ENCODE measurements at regions not wholly inside any gene's neighbourhood (a gene's known extent, or its start where the extent isn't known, plus 50 kb on each side); places are given as distances from the start of the nearest gene placed in this dataset.

DNA sequence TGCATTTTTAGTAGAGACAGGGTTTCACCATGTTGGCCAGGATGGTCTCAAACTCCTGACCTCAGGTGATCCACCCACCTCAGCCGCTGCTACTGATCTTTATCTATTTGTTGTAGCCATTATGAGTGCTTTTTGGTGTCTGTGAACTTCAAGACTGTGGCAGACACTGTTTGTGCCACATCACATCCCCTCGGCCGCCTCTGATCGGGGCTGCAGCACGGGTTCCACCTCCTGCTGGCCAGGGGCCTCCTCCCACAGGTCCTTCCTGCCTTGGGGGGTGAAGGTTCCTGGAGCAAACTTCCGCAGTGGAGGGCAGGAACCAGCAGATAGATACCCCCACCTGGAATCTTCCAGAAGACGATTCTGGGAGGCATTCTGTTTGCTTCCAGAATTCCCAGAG lies 98.5 kb downstream of the C9orf50 start:
- Histone ChIP-seq H3K27ac (ENCODE audit: low read length) (no peak overlapping the region), H3K4me1 (ENCODE audit: control insufficient read depth, insufficient read depth, low read length) (peaks cover 10% of the 10 kb centered on the region), H3K9me3 (replicated peaks; ENCODE audit: control insufficient read depth, low read depth, low read length) (peaks cover 6% of the 10 kb centered on the region), H3K27me3 (ENCODE audit: control insufficient read depth, insufficient read depth, low read length) (no peaks in the 10 kb centered on the region), H3K4me3 (ENCODE audit: low read length) (no peak overlapping the region), H3K36me3 (ENCODE audit: control insufficient read depth, insufficient read depth, low read length) (no peaks in the 10 kb centered on the region)
- no CpG with 5 or more reads among the region's 7 CpGs for WGBS (ENCODE audit: insufficient coverage)
- no peak for DNase-seq

DNA sequence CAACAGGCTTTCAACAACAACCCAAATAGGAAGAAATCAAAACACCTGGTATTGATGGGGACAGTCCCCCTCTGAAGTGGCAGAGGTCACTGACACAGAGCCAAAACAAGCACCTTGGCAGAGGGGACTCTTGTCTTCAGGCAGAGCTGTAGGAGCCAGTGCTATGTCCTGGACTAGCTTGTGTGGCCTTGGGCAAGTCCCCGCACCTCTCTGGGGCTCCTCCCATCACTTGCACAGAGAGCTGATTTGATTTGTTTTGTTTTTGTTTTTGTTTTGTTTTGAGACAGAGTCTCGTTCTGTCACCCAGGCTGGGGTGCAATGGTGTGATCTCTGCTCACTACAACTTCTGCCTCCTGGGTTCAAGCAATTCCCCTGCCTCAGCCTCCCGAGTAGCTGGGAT lies 100.8 kb downstream of the C9orf50 start:
- no peaks in the 10 kb centered on the region for H3K36me3 ChIP-seq (ENCODE audit: control insufficient read depth, insufficient read depth, low read length)
- H3K9me3 ChIP-seq (replicated peaks; ENCODE audit: control insufficient read depth, low read depth, low read length), result peaks cover 4% of the 10 kb centered on the region
- no peak overlapping the region for H3K4me3 ChIP-seq (ENCODE audit: low read length)
- no peaks in the 10 kb centered on the region for H3K27me3 ChIP-seq (ENCODE audit: control insufficient read depth, insufficient read depth, low read length)
- DNase-seq, result no peak
- H3K4me1 ChIP-seq (ENCODE audit: control insufficient read depth, insufficient read depth, low read length), result peaks cover 3% of the 10 kb centered on the region
- no peak overlapping the region for H3K27ac ChIP-seq (ENCODE audit: low read length)
- no CpG with 5 or more reads among the region's 3 CpGs for WGBS (ENCODE audit: insufficient coverage)

DNA sequence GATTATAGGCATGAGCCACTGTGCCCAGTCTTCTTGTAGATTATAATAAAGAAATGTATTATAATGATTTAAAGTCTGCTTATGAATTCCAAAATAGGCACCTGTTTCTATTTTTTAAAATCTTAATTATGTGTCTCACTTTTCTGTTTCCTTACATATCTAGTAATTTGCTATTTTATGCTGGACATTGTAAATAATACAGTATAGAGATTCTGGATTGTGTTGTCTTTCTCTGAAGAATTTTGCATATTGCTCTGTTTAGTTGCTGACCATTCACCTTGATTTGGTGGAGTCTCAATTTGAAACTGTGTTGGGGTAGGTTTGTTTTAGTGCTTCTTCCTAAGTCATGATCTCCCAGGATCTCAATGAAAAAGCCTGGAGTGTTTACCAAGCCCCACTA lies 102.8 kb downstream of the C9orf50 start:
- Histone ChIP-seq H3K36me3 (ENCODE audit: control insufficient read depth, insufficient read depth, low read length) (no peaks in the 10 kb centered on the region), H3K27ac (ENCODE audit: low read length) (no peak overlapping the region), H3K9me3 (replicated peaks; ENCODE audit: control insufficient read depth, low read depth, low read length) (peaks cover 21% of the 10 kb centered on the region), H3K4me3 (ENCODE audit: low read length) (no peak overlapping the region), H3K4me1 (ENCODE audit: control insufficient read depth, insufficient read depth, low read length) (no peaks in the 10 kb centered on the region), H3K27me3 (ENCODE audit: control insufficient read depth, insufficient read depth, low read length) (no peaks in the 10 kb centered on the region)
- DNase-seq, result no peak

DNA sequence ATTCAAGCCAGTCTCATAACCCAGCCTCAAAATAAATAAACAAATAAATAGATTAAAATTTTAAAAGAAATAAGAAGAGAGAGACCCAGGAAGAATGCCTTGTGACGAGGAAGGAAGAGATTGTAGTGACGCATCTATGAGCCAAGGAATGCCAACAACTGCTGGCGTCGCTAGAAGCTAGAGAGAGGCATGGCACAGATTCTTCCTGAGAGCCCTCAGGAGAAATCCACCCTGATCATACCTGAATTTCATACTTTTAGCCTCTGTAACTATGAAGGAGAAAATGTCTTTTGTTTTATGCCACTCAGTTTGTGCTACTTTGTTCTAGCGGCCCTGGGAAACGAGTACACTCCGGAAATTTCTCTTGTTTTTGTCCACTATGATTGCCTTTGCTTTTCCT lies 103.9 kb downstream of the C9orf50 start:
- no peak for DNase-seq
- no peaks in the 10 kb centered on the region for H3K4me1 ChIP-seq (ENCODE audit: control insufficient read depth, insufficient read depth, low read length)
- H3K27me3 ChIP-seq (ENCODE audit: control insufficient read depth, insufficient read depth, low read length), result no peaks in the 10 kb centered on the region
- 79% methylated on average over 3 of the region's 7 CpGs for WGBS (ENCODE audit: insufficient coverage)
- H3K27ac ChIP-seq (ENCODE audit: low read length), result no peak overlapping the region
- no peak overlapping the region for H3K4me3 ChIP-seq (ENCODE audit: low read length)
- no peaks in the 10 kb centered on the region for H3K36me3 ChIP-seq (ENCODE audit: control insufficient read depth, insufficient read depth, low read length)
- peaks cover 21% of the 10 kb centered on the region for H3K9me3 ChIP-seq (replicated peaks; ENCODE audit: control insufficient read depth, low read depth, low read length)

DNA sequence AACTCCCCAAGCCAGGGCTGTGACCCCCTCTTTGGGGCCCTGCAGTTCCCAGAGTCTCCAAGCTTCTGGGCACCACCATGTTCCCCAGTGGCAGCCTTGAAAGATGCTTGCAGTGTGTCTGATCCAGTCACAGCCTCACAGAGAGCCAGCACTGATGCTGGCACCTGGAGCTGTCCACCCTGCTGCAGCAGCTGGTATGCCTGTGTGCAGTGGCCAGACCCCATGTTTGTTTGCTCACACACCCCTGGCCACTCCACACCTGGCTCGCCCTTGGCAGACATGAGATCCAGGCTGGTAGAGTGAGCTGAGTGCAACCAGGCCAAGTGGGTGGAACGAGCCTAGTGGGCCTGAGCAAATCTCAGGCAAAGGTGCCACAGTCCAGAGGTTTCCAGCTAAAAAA lies 106.0 kb downstream of the C9orf50 start:
- Histone ChIP-seq H3K27ac (ENCODE audit: low read length) (no peak overlapping the region), H3K27me3 (ENCODE audit: control insufficient read depth, insufficient read depth, low read length) (no peaks in the 10 kb centered on the region), H3K36me3 (ENCODE audit: control insufficient read depth, insufficient read depth, low read length) (no peaks in the 10 kb centered on the region), H3K4me3 (ENCODE audit: low read length) (no peak overlapping the region), H3K9me3 (replicated peaks; ENCODE audit: control insufficient read depth, low read depth, low read length) (peaks cover 21% of the 10 kb centered on the region), H3K4me1 (ENCODE audit: control insufficient read depth, insufficient read depth, low read length) (no peaks in the 10 kb centered on the region)
- no peak for DNase-seq
- WGBS (ENCODE audit: insufficient coverage), result 82% methylated on average over 2 of the region's 2 CpGs

DNA sequence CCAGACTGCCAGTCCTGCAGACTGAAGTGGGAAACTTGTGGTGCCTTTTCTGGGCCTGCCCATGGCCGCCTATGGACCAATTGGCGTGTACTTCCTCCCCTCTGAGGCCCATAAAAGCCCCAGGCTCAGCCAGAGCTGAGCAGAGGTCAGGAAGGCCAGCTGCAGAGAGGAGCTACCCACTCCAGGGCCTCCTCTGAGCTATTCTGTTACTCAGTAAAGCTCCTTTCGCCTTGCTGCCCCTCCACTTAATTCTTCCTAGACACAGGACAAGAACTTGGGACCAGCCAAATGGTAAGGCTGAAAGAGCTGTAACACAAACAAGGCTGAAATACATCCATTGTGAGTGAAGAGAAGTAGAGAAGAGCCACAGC lies 106.4 kb downstream of the C9orf50 start:
- no peaks in the 10 kb centered on the region for H3K36me3 ChIP-seq (ENCODE audit: control insufficient read depth, insufficient read depth, low read length)
- no peak for DNase-seq
- peaks cover 21% of the 10 kb centered on the region for H3K9me3 ChIP-seq (replicated peaks; ENCODE audit: control insufficient read depth, low read depth, low read length)
- no peaks in the 10 kb centered on the region for H3K27me3 ChIP-seq (ENCODE audit: control insufficient read depth, insufficient read depth, low read length)
- H3K27ac ChIP-seq (ENCODE audit: low read length), result no peak overlapping the region
- no peaks in the 10 kb centered on the region for H3K4me1 ChIP-seq (ENCODE audit: control insufficient read depth, insufficient read depth, low read length)
- WGBS (ENCODE audit: insufficient coverage), result no CpG with 5 or more reads among the region's 3 CpGs
- no peak overlapping the region for H3K4me3 ChIP-seq (ENCODE audit: low read length)

DNA sequence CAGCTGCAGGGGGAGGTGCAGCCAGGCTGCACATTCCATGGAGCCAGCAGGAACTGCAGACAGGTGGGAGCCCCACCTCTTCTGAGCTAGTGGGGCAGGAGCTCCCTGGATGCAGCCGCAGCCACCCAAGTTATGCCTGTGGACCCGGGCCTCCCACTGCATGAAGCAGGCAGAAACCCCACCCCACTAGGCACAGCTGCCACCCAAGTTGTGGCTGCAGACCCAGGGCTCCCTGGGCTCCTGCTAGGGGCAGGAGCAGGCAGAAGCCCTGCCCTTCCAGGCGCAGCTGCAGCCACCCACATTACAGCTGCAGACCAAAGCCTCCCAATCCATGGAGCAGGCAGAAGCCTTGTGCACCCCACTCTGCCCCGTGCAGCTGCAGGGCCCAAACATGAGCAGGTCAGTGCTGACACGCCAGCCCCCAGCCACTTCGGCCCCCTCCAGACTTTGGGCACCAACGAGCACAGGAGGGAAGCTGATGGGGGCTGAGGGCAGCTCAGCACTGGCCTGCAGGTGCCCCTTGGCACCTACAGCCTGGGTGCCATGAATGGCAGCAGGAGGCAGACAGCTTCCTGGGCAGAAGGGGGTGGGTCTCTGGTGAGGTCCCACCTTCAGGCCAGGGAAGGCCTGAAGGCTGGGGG lies 106.9 kb downstream of the C9orf50 start:
- Histone ChIP-seq H3K9me3 (replicated peaks; ENCODE audit: control insufficient read depth, low read depth, low read length) (peaks cover 21% of the 10 kb centered on the region), H3K27ac (ENCODE audit: low read length) (no peak overlapping the region), H3K4me3 (ENCODE audit: low read length) (no peak overlapping the region), H3K36me3 (ENCODE audit: control insufficient read depth, insufficient read depth, low read length) (no peaks in the 10 kb centered on the region), H3K27me3 (ENCODE audit: control insufficient read depth, insufficient read depth, low read length) (no peaks in the 10 kb centered on the region), H3K4me1 (ENCODE audit: control insufficient read depth, insufficient read depth, low read length) (no peaks in the 10 kb centered on the region)
- 95% methylated on average over 7 of the region's 7 CpGs for WGBS (ENCODE audit: insufficient coverage)
- no peak for DNase-seq

DNA sequence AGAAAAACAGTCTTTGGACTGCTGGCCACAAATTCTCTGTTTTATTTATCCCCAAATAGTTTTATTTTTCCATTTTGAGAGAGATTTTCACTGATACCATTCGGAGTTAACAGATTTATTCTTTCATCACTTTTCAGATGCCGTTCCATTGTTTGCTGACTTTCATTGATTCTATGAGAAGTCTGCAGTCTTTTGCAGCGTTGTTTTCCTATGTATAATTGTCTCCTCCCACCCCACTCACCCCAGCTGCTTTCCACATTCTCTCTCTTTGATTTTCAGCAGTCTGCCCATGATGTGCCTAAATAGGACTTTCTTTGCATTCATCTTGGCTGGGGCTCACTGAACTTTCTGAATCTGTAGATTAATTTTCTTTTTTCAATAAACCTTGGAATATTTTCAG lies 107.6 kb downstream of the C9orf50 start:
- Histone ChIP-seq H3K36me3 (ENCODE audit: control insufficient read depth, insufficient read depth, low read length) (no peaks in the 10 kb centered on the region), H3K4me1 (ENCODE audit: control insufficient read depth, insufficient read depth, low read length) (no peaks in the 10 kb centered on the region), H3K27me3 (ENCODE audit: control insufficient read depth, insufficient read depth, low read length) (no peaks in the 10 kb centered on the region), H3K27ac (ENCODE audit: low read length) (no peak overlapping the region), H3K4me3 (ENCODE audit: low read length) (no peak overlapping the region), H3K9me3 (replicated peaks; ENCODE audit: control insufficient read depth, low read depth, low read length) (peaks cover 19% of the 10 kb centered on the region)
- 67% methylated on average over 1 of the region's 3 CpGs for WGBS (ENCODE audit: insufficient coverage)
- no peak for DNase-seq

DNA sequence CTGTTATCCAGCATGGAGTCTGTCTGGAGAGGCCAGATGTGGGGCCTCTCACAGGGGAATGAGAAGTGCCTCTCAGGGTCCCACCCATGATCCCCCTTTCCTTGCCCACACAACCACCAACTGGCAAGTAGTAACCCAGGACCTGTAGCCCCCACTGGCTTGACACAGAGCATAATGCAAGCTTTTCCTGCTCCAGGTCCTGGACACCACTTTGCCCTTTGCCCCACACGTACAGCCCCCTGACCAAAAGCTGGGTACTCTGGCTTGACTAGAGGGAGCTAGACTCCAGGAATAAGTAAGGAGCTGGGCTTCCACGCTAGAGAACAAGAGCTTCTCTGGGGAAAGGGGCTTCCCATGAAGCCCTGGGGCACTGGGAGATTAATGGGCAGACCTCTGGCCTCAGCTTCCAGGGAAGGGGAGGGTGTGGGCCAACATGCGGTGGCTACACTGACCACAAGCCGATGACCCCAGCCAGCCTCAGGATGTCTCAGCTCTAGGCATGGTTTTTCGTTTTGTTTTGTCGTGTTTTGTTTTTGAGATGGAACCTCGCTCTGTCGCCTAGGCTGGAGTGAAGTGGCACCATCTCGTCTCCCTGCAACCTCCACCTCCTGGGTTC lies 109.5 kb downstream of the C9orf50 start:
- Histone ChIP-seq H3K27me3 (ENCODE audit: control insufficient read depth, insufficient read depth, low read length) (no peaks in the 10 kb centered on the region), H3K4me1 (ENCODE audit: control insufficient read depth, insufficient read depth, low read length) (no peaks in the 10 kb centered on the region), H3K36me3 (ENCODE audit: control insufficient read depth, insufficient read depth, low read length) (no peaks in the 10 kb centered on the region), H3K27ac (ENCODE audit: low read length) (no peak overlapping the region), H3K9me3 (replicated peaks; ENCODE audit: control insufficient read depth, low read depth, low read length) (peaks cover 17% of the 10 kb centered on the region), H3K4me3 (ENCODE audit: low read length) (no peak overlapping the region)
- WGBS (ENCODE audit: insufficient coverage), result 45% methylated on average over 3 of the region's 9 CpGs
- DNase-seq, result no peak

DNA sequence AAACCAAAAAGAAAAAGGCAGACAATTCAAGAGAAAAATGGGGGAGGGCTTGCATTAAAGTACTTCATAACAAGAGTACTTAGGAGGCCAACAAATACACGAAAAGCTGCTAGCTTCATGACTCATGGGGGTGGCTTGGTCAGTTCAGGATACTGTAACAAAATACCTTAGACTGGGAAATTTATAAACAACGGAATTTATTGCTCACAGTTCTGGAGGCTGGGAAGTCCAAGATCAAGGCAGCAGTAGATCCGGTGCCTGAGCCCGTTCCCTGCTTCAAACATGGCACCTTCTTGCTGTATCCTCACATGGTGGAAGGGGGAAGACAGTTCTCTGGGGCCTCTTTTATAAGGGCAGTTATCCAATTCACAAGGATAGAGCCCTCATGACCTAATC lies 111.4 kb downstream of the C9orf50 start:
- WGBS (ENCODE audit: insufficient coverage), result no CpG with 5 or more reads among the region's 4 CpGs
- peaks cover 6% of the 10 kb centered on the region for H3K4me1 ChIP-seq (ENCODE audit: control insufficient read depth, insufficient read depth, low read length)
- no peak overlapping the region for H3K27ac ChIP-seq (ENCODE audit: low read length)
- peak; percentile 40 for DNase-seq
- H3K36me3 ChIP-seq (ENCODE audit: control insufficient read depth, insufficient read depth, low read length), result peaks cover 2% of the 10 kb centered on the region
- H3K4me3 ChIP-seq (ENCODE audit: low read length), result no peak overlapping the region
- no peaks in the 10 kb centered on the region for H3K27me3 ChIP-seq (ENCODE audit: control insufficient read depth, insufficient read depth, low read length)
- H3K9me3 ChIP-seq (replicated peaks; ENCODE audit: control insufficient read depth, low read depth, low read length), result peaks cover 13% of the 10 kb centered on the region

DNA sequence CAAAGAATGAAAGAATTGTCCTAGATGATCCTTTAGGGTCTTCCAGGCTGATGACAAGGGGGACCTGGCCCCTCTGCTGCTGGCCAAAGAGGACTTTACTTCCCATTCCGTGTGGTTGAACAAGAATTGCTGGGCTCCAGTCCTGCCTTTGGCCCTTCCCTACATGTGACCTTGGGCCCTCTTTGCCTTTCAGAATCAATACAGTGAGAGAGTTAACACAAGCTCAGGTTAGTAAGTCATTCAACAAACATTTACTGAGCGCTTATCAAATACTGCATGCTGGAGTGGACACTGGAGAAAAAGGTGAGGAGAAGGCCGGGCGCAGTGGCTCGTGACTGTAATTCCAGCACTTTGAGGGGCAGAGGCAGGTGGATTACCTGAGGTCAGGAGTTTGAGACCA lies 113.1 kb downstream of the C9orf50 start:
- 93% methylated on average over 3 of the region's 5 CpGs for WGBS (ENCODE audit: insufficient coverage)
- Histone ChIP-seq H3K36me3 (ENCODE audit: control insufficient read depth, insufficient read depth, low read length) (peaks cover 9% of the 10 kb centered on the region), H3K27ac (ENCODE audit: low read length) (no peak overlapping the region), H3K9me3 (replicated peaks; ENCODE audit: control insufficient read depth, low read depth, low read length) (no peaks in the 10 kb centered on the region), H3K4me1 (ENCODE audit: control insufficient read depth, insufficient read depth, low read length) (peaks cover 8% of the 10 kb centered on the region), H3K27me3 (ENCODE audit: control insufficient read depth, insufficient read depth, low read length) (no peaks in the 10 kb centered on the region), H3K4me3 (ENCODE audit: low read length) (no peak overlapping the region)
- no peak for DNase-seq
